DOHH2 (cell line): ENCODE measurements at regions not wholly inside any gene's neighbourhood (a gene's known extent, or its start where the extent isn't known, plus 50 kb on each side); places are given as distances from the start of the nearest gene placed in this dataset.

Source experiments
- H3F3A ChIP-seq: fragments of 200-600 bp; sonication (generic), shearing (Covaris generic); 2 replicates; pipeline ENCODE4 v1.6.0; 2016; ENCODE audit warnings: antibody characterized with exemption, mild to moderate bottlenecking; ENCODE audit not compliant: control insufficient read depth, insufficient read depth
- H3K27ac ChIP-seq: fragments of 200-600 bp; sonication (generic); 2 replicates; pipeline ENCODE4 v1.5.1; 2014; ENCODE audit warnings: low read depth, mild to moderate bottlenecking, low read length, moderate library complexity
- H3K27me3 ChIP-seq: fragments of 200-600 bp; sonication (generic); 2 replicates; pipeline ENCODE4 v1.6.1; 2014; ENCODE audit warnings: mild to moderate bottlenecking, low read length, mixed read lengths; ENCODE audit not compliant: control insufficient read depth
- H3K36me3 ChIP-seq: fragments of 200-600 bp; sonication (generic); 2 replicates; pipeline ENCODE4 v1.6.1; 2014; ENCODE audit warnings: mild to moderate bottlenecking, low read length, moderate library complexity, mixed read lengths; ENCODE audit not compliant: control insufficient read depth
- H3K4me1 ChIP-seq: fragments of 200-600 bp; sonication (generic); 2 replicates; pipeline ENCODE4 v1.6.1; 2014; ENCODE audit warnings: mild to moderate bottlenecking, low read length, mixed read lengths; ENCODE audit not compliant: control insufficient read depth
- H3K4me2 ChIP-seq: fragments of 200-600 bp; sonication (generic); 2 replicates; pipeline ENCODE4 v1.6.0; 2014; ENCODE audit warnings: mild to moderate bottlenecking, low read length, moderate library complexity
- H3K4me3 ChIP-seq: fragments of 200-600 bp; sonication (generic); 2 replicates; pipeline ENCODE4 v1.5.1; 2014; ENCODE audit warnings: mild to moderate bottlenecking, low read length, mixed read lengths
- H3K79me2 ChIP-seq: fragments of 200-600 bp; sonication (generic); 2 replicates; pipeline ENCODE4 v1.6.1; 2014; ENCODE audit warnings: mild to moderate bottlenecking, low read length, mixed read lengths; ENCODE audit not compliant: control insufficient read depth
- H3K9me2 ChIP-seq: fragments of 200-600 bp; sonication (generic); replicated peaks from 2 replicates; pipeline ENCODE4 v1.6.1; 2014; ENCODE audit warnings: mild to moderate bottlenecking, low read length, mixed read lengths; ENCODE audit not compliant: control insufficient read depth
- H3K9me3 ChIP-seq: fragments of 200-600 bp; sonication (generic); 2 replicates; pipeline ENCODE4 v1.6.1; 2014; ENCODE audit warnings: antibody characterized with exemption, low read length, mixed read lengths; ENCODE audit not compliant: control insufficient read depth, insufficient read depth
- H4K20me1 ChIP-seq: fragments of 200-600 bp; sonication (generic); 2 replicates; pipeline ENCODE4 v1.6.0; 2014; ENCODE audit warnings: low read depth, mild to moderate bottlenecking, antibody characterized with exemption, low read length, moderate library complexity; ENCODE audit not compliant: control insufficient read depth, insufficient read depth
- CTCF ChIP-seq: fragments of 200-600 bp; sonication (generic); IDR thresholded peaks from one replicate; pipeline ENCODE4 v1.5.1; 2014; ENCODE audit warnings: antibody characterized with exemption, mild to moderate bottlenecking, low read depth, low read length; ENCODE audit not compliant: poor library complexity, severe bottlenecking
- EZH2phosphoT487 ChIP-seq: fragments of 200-600 bp; sonication (generic); IDR thresholded peaks from 2 replicates; pipeline ENCODE4 v1.6.1; 2017; ENCODE audit warnings: borderline replicate concordance, mild to moderate bottlenecking, antibody characterized with exemption, low read length, moderate library complexity, mixed read lengths

DNA sequence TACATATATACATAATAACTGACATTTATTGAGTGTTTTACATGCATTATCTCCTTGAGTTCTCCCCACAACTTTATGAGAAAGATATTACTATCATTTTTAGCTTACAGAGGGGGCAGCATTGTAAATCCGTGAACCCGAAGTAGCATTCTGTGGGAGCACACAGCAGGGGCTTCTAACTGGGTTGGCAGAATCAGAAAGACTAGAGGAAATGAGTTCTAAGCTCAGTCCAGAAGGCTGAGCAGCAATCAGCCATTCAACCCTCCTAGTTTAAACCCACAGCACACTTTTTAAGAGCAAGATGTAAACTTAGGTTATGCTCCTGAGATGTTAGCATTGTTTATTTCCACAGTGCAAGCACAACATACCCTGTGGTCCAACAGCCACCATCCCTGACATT is 177.2 kb downstream of the TMEM38B start:
- H4K20me1 ChIP-seq, result no peaks in the 10 kb centered on the region
- H3F3A ChIP-seq, result no peaks in the 10 kb centered on the region
- no peaks in the 10 kb centered on the region for H3K4me1 ChIP-seq
- no peaks in the 10 kb centered on the region for H3K36me3 ChIP-seq
- no peaks in the 10 kb centered on the region for H3K9me2 ChIP-seq
- no peaks in the 10 kb centered on the region for H3K9me3 ChIP-seq
- no peak for TF ChIP-seq CTCF
- TF ChIP-seq EZH2phosphoT487, result no peak
- no peak overlapping the region for H3K4me3 ChIP-seq
- H3K4me2 ChIP-seq, result no peak overlapping the region
- no peaks in the 10 kb centered on the region for H3K79me2 ChIP-seq
- H3K27me3 ChIP-seq, result peaks cover 10% of the 10 kb centered on the region; the same call in 1 of the 2 replicates
- no peak overlapping the region for H3K27ac ChIP-seq

GRCh38 chr9:105873801-105874200 is 179.5 kb downstream of the TMEM38B start:
- Histone ChIP-seq H3K9me3 (no peaks in the 10 kb centered on the region), H3K4me3 (no peak overlapping the region), H3K4me2 (no peak overlapping the region), H3K79me2 (no peaks in the 10 kb centered on the region), H3K27me3 (peaks cover 9% of the 10 kb centered on the region; the same call in 1 of the 2 replicates), H3F3A (no peaks in the 10 kb centered on the region), H3K36me3 (no peaks in the 10 kb centered on the region), H3K4me1 (no peaks in the 10 kb centered on the region), H4K20me1 (no peaks in the 10 kb centered on the region), H3K9me2 (no peaks in the 10 kb centered on the region), H3K27ac (no peak overlapping the region)
- no peak for TF ChIP-seq EZH2phosphoT487
- TF ChIP-seq CTCF, result no peak

DNA sequence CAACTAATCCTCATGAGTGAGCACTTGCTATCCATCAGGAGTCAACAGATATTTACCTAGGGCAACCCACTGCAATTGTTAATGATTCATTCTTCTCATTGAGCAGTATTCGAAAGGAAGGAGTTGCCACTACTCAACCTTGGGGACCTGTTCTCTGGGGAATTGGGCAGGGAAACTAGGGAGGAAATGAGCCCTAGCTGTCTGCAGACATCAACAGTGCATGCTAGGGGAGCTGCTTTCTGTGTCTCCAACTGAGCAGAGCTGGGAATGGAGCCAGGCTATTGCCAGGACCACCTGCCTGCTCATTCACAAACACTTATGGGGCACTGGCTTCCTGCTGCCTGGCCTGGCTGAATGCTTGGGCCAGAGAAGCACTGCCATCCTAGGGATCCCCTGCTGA is 183.4 kb downstream of the TMEM38B start:
- Histone ChIP-seq H3K4me2 (no peak overlapping the region), H3K4me1 (no peaks in the 10 kb centered on the region), H3K79me2 (no peaks in the 10 kb centered on the region), H3K36me3 (no peaks in the 10 kb centered on the region), H3K9me3 (no peaks in the 10 kb centered on the region), H3K27me3 (no peaks in the 10 kb centered on the region), H3F3A (no peaks in the 10 kb centered on the region), H4K20me1 (no peaks in the 10 kb centered on the region), H3K9me2 (no peaks in the 10 kb centered on the region), H3K4me3 (no peak overlapping the region), H3K27ac (no peak overlapping the region)
- TF ChIP-seq CTCF (no peak), EZH2phosphoT487 (no peak)

DNA sequence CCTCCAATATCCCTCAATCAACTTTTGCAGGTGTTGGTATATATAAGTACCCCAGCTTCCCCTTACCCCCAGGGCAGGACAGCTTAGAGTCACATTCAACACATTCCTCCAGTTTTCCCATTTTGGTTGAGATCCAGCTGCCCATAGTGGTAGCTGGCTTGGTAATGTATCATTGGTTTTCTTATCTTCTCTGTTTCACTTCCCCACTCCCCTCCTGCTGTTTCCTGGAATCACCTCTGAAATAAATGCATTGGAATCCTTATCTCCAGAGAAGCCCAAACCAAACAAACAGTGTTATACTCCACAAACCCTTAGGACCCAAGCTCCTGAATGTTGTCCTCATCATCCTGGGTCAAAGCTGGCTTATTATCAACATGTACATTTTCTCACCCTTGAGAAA is 184.8 kb downstream of the TMEM38B start:
- no peaks in the 10 kb centered on the region for H3K9me3 ChIP-seq
- no peaks in the 10 kb centered on the region for H3K4me1 ChIP-seq
- no peaks in the 10 kb centered on the region for H3K79me2 ChIP-seq
- no peaks in the 10 kb centered on the region; the same call in 1 of the 2 replicates for H3K27me3 ChIP-seq
- no peak overlapping the region for H3K4me2 ChIP-seq
- TF ChIP-seq CTCF, result no peak
- TF ChIP-seq EZH2phosphoT487, result no peak
- no peak overlapping the region for H3K27ac ChIP-seq
- no peaks in the 10 kb centered on the region for H3K36me3 ChIP-seq
- H4K20me1 ChIP-seq, result no peaks in the 10 kb centered on the region
- H3F3A ChIP-seq, result no peaks in the 10 kb centered on the region
- no peak overlapping the region for H3K4me3 ChIP-seq
- no peaks in the 10 kb centered on the region for H3K9me2 ChIP-seq
